Spinal cord (tissue), 9 donors: ENCODE measurements at regions not wholly inside any gene's neighbourhood (a gene's known extent, or its start where the extent isn't known, plus 50 kb on each side); places are given as distances from the start of the nearest gene placed in this dataset.
"Not testable (repeated sequence)": the region's sequence is repeated elsewhere in the genome, so short reads cannot be mapped to it uniquely, and the experiment has no call there.

Source experiments
- DNase-seq, 6 donors: peaks; one replicate each; pipeline versions ENCODE4 v3.0.0 to v3.0.0-alpha.2; 2013 to 2015; ENCODE audit warnings: low spot score in 6 of 6, low read depth in 4 of 6
- H3K27ac ChIP-seq: one replicate; pipeline ENCODE4 v1.5.1; 2013; ENCODE audit warnings: low read depth, low read length, control low read depth
- H3K27me3 ChIP-seq: one replicate; pipeline ENCODE4 v1.6.1; 2013; ENCODE audit warnings: low read length; ENCODE audit not compliant: control insufficient read depth, insufficient read depth
- H3K36me3 ChIP-seq: one replicate; pipeline ENCODE4 v1.6.1; 2013; ENCODE audit warnings: low read length; ENCODE audit not compliant: control insufficient read depth, insufficient read depth
- H3K4me1 ChIP-seq: one replicate; pipeline ENCODE4 v1.6.1; 2013; ENCODE audit warnings: low read length; ENCODE audit not compliant: control insufficient read depth, insufficient read depth
- H3K4me3 ChIP-seq: one replicate; pipeline ENCODE4 v1.5.1; 2013; ENCODE audit warnings: low read depth, low read length, control low read depth
- H3K9me3 ChIP-seq: one replicate; pipeline ENCODE4 v1.6.1; 2013; ENCODE audit warnings: low read length; ENCODE audit not compliant: control insufficient read depth, insufficient read depth
- WGBS: methylation state at CpG from one replicate; pipeline ENCODE4 v1.1.5; 2013; ENCODE audit warnings: missing lambda C conversion rate; ENCODE audit not compliant: insufficient coverage; 5-methylcytosine and 5-hydroxymethylcytosine counted together
- donor health status: healthy.

DNA sequence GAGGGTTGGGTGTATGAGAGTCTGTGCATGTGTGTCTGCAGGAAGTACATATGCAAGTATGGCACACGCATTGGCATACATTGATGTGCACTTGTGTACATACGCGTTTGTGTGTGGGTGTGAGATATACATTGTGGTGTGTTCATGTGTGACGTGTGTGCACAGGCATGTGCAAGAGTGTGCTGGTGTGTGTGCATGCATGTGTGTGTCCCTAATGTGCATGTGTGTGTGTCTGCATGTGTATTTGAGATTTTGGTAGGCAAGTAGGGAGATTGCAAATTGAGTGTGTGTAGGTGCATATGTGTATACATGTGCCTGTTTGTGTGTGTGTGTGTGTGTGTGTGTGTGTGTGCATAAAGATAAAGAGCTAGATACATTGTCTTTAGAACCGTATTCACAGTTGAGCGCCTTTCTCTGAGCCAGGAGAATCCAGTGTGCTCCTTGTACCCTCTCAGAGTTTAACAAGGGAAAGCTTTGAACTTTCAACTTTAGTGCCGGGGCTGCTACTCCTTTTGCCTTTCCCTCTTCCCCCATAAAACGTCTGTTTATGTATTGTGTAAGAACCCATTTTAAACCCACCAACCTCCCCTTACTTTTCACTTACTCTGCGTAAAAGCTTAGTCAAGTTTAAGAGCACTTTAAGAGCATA is 152.4 kb upstream of the CHL1 start:
- no peak for DNase-seq
- Histone ChIP-seq H3K4me3 (no peak overlapping the region), H3K27me3 (no peaks in the 10 kb centered on the region), H3K36me3 (no peaks in the 10 kb centered on the region), H3K9me3 (no peaks in the 10 kb centered on the region), H3K4me1 (no peaks in the 10 kb centered on the region), H3K27ac (no peak overlapping the region)
- WGBS = 100% methylated on average over 3 of the region's 9 CpGs

DNA sequence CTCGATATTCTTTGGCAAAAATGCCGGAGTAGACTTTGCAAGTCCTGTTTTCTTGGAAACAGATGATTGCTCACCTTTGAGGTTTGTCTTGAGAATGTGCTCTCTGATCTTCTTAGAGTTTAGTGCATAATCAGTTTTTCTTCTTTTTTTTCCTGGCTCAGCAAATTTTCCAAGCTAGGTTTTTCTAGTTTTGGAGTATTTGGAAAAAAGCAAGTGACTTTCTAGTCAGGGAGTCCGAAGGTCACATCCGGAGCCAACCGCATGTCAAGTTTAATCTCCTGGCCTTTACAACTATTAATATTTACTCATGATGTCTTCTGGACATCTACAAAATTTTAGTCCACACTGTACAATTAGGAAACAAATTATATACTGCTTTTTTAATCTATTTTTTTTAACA is 151.6 kb upstream of the CHL1 start:
- not testable (repeated sequence) for DNase-seq, H3K36me3 ChIP-seq, H3K4me1 ChIP-seq, H3K27me3 ChIP-seq, H3K27ac ChIP-seq, H3K4me3 ChIP-seq, H3K9me3 ChIP-seq
- no CpG with 5 or more reads among the region's 5 CpGs for WGBS

DNA sequence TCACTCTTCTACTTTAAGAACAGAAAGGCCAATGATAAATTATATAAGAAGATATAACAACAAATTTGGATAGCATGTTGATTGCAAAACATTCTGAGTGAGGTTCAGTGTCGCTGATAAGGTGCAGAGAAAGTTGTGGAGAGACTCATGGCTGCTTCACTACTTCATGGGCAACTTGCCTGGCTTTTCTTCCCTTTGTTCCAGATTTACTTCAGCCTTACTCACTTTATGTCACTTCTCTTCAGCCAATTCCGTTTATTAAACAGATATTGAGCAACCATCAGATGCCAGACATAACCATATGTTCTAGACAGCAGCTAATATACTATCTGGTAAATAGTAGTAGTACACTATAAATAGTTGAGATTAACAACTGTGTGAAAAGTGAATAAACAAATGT is 150.0 kb upstream of the CHL1 start:
- Histone ChIP-seq H3K4me3 (no peak overlapping the region), H3K27ac (no peak overlapping the region)
- WGBS = no CpG with 5 or more reads among the region's 2 CpGs

DNA sequence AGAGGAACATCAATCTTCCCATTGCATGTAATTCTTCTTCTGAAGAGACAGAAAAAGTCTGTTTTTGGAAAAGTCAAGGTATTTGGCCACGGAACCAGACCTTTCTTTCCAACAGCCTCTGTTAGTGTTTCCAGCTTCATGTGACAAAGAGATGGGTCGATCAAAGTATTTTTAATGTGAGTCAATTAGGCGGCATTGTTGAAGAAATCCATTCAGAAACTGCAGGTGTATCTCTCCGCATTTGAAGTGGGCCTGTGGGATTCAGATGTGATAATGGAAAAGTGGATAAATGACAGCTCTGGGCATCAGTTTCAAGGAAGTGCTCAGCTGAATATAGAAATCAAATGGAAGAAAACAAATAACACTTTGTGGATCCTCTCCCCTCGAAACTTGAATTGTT is 143.1 kb upstream of the CHL1 start:
- not testable (repeated sequence) for H3K36me3 ChIP-seq, H3K4me1 ChIP-seq, H3K9me3 ChIP-seq, H3K27ac ChIP-seq, H3K27me3 ChIP-seq, H3K4me3 ChIP-seq
- peak in 1 of 6 donors; percentile 81 for DNase-seq
- WGBS = 60% methylated on average over 3 of the region's 5 CpGs

More for the DNA sequence above, 150.0 kb upstream of the CHL1 start:
- Histone ChIP-seq H3K9me3 (no peaks in the 10 kb centered on the region), H3K4me1 (no peaks in the 10 kb centered on the region), H3K36me3 (no peaks in the 10 kb centered on the region), H3K27me3 (no peaks in the 10 kb centered on the region)
- no peak for DNase-seq

DNA sequence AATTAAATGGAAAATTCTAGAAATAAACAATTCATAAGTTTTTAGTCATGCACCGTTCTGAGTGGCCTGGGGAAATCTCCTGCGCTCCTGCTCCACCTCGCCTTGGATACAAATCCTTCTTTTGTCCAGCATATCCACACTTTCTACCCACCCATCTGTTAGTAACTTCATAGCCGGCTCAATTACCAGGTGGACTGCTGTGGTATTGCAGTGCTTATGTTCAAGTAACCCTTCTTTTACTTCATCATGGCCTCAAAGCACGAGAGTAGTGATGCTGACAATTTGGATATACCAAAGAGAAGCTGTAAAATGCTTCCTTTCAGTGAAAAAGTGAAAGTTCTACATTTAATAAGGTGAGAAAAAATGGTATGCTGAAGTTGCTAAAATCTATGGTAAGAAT is 142.3 kb upstream of the CHL1 start:
- H3K27ac ChIP-seq = no peak overlapping the region
- H3K36me3 ChIP-seq = no peaks in the 10 kb centered on the region
- H3K9me3 ChIP-seq = no peaks in the 10 kb centered on the region
- no peaks in the 10 kb centered on the region for H3K27me3 ChIP-seq
- H3K4me3 ChIP-seq = no peak overlapping the region
- WGBS = 100% methylated on average over 3 of the region's 5 CpGs
- no peak for DNase-seq
- no peaks in the 10 kb centered on the region for H3K4me1 ChIP-seq

DNA sequence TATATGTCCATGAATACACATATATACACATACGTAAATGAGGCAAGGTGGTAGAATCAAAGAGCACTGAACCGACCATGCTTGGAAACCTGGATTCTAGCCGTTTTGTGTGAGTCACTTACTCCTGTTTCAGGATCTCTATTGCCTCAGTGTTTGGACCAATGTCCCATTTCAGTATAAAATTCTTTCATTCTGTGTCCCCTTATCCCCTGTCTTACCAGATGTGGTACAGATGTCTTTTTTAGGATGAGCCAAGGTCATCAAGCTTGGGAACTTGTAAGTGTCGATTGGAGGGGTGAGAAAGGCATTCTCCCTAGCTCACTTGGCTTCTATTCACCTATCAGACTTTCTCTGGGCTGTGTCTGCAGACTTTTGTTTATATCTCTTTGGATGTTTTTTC is 139.9 kb upstream of the CHL1 start:
- Histone ChIP-seq H3K4me3 (no peak overlapping the region), H3K36me3 (no peaks in the 10 kb centered on the region), H3K9me3 (no peaks in the 10 kb centered on the region)

DNA sequence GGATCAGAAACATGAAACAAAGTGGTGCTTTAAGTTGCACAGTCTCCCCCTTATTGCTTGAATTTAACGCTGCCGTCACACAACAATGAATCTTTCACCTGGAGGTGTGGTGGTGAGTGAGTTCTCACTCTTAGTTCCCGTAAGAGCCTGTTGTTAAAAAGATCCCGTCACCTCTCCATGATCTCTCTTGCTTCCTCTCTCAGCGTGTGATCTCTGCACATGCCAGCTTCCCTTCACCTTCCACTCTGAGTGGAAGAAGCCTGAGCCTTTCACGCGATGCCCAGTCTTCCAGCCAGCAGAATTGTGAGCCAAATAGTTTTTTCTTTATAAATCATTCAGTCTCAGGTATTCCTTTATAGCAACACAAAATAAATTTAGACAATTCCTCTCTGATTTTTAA is 136.7 kb upstream of the CHL1 start:
- Histone ChIP-seq H3K4me3 (no peak overlapping the region), H3K27me3 (no peaks in the 10 kb centered on the region), H3K9me3 (no peaks in the 10 kb centered on the region), H3K27ac (no peak overlapping the region), H3K4me1 (no peaks in the 10 kb centered on the region), H3K36me3 (no peaks in the 10 kb centered on the region)
- no peak for DNase-seq
- 36% methylated on average over 2 of the region's 7 CpGs for WGBS

More for the DNA sequence above, 139.9 kb upstream of the CHL1 start:
- Histone ChIP-seq H3K27ac (no peak overlapping the region), H3K4me1 (no peaks in the 10 kb centered on the region), H3K27me3 (no peaks in the 10 kb centered on the region)
- no peak for DNase-seq
- WGBS = no CpG with 5 or more reads among the region's 4 CpGs

DNA sequence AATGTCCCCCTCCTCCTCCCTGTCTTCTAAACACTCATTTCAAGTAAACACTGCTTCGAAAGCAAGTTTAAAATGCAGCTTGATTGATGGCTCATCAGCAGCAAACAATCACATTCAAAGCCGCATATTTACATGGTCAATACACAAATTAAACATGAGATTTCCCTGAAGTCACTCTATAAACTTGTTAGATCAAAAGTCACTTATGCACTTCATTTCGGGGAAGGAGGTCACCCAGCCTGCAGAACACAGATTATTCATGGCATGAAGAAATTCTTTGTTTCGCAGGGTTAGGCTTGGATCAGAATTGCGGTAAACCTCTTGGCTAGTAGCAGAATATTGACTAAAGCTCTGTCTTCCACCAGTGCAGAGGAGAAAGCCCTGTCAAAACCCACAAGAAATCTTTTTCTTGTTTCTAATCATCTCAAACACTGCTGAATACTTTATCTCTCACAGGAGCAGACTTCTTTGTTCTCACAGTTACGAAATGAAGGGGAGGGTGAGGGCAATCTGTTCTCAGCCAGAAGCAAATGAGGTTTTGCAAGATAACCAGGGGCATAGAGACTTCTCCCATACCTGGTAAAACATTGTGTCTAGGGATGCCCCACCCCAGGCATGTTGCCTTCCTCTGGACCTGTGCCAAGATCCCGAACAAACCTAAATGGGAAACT is 133.3 kb upstream of the CHL1 start:
- H3K27me3 ChIP-seq = no peaks in the 10 kb centered on the region
- no peaks in the 10 kb centered on the region for H3K36me3 ChIP-seq
- peak overlapping the region; percentile 79 for H3K27ac ChIP-seq
- no peaks in the 10 kb centered on the region for H3K9me3 ChIP-seq
- peak in 2 of 6 donors; percentile 57 to 63 for DNase-seq
- 37% methylated on average over 4 of the region's 7 CpGs for WGBS
- H3K4me3 ChIP-seq = no peak overlapping the region
- no peaks in the 10 kb centered on the region for H3K4me1 ChIP-seq

DNA sequence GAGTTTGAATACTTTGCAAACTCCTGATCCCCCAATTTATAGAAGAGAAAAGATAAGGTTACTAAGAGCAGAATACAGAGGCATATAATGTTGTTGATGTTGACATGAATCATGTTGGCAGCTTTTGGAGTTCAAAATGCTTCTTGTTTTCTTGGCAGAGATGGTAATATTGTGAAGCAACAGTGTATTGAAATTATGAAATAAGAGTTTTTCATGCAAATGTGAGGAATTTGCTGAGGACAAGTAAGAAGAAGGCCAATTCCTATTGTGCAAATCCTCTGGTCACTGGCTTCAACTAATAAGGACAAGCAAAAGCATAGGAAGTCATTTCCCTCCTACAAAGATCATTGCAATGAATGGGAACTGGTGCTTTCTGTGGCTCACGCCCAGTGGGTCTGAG is 126.9 kb upstream of the CHL1 start:
- Histone ChIP-seq H3K36me3 (no peaks in the 10 kb centered on the region), H3K9me3 (no peaks in the 10 kb centered on the region), H3K27ac (no peak overlapping the region), H3K27me3 (no peaks in the 10 kb centered on the region), H3K4me1 (peaks cover 2% of the 10 kb centered on the region), H3K4me3 (no peak overlapping the region)
- no peak for DNase-seq
- WGBS = no CpG with 5 or more reads among the region's 1 CpG

DNA sequence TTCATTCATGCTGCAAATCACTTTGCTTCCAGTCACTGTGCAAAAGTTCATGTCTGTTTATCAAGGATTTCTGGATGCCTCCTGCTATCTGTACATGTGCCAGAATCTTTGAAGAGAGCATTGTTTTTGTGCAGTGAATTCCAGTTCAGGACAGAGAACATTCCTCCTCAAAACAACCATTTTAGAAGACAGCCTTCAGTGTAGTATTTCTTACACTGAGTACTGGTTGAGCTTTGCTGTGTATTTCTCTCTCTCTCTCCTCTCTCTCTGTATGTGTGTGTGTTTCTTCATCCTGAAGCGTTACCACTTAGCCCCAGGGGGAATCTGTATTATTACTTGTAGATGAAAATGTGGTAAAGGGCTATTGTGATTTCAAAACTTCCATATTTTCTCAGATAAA is 123.8 kb upstream of the CHL1 start:
- no CpG with 5 or more reads among the region's 1 CpG for WGBS
- Histone ChIP-seq H3K4me1 (peaks cover 2% of the 10 kb centered on the region), H3K27me3 (no peaks in the 10 kb centered on the region), H3K36me3 (no peaks in the 10 kb centered on the region), H3K9me3 (no peaks in the 10 kb centered on the region), H3K27ac (peak overlapping the region; percentile 86), H3K4me3 (no peak overlapping the region)
- peak in 2 of 6 donors; percentile 68 to 81 for DNase-seq
